PC-9 (cell line): ENCODE measurements at regions not wholly inside any gene's neighbourhood (a gene's known extent, or its start where the extent isn't known, plus 50 kb on each side); places are given as distances from the start of the nearest gene placed in this dataset.

ENCODE experiments used
- BruUV-seq: library from RNA; stranded (reverse); fragments of 400-500 nt; replicated peaks from 2 replicates; lab custom pipeline; 2021; lab: Mats Ljungman, UMichigan
- CTCF ChIA-PET: fragments of 300-600 bp; sonication (Branson Sonifier 250); formaldehyde crosslinking; loops from one replicate; lab custom pipeline; 2022; ENCODE audit warnings: antibody characterized with exemption; lab: Charles Lee
- POLR2A ChIA-PET: fragments of 300-600 bp; sonication (Branson Sonifier 250); formaldehyde crosslinking; loops from one replicate; lab custom pipeline; 2022; ENCODE audit warnings: antibody characterized with exemption; ENCODE audit not compliant: unreplicated experiment; lab: Charles Lee
- DNase-seq, 2 experiments: peaks; one replicate each; pipeline versions ENCODE4 v3.0.0 to v3.0.0-alpha.2; 2015 to 2022; ENCODE audit warnings: mixed read lengths in 1 of 2
- H2AFZ ChIP-seq: fragments of 200-600 bp; sonication (generic); 2 replicates; pipeline ENCODE4 v1.8.1; 2017; ENCODE audit warnings: antibody characterized with exemption
- H3F3A ChIP-seq: fragments of 200-600 bp; sonication (generic); 2 replicates; pipeline ENCODE4 v1.8.1; 2017; ENCODE audit warnings: antibody characterized with exemption, mild to moderate bottlenecking, low read depth; ENCODE audit not compliant: insufficient read depth
- H3K27ac ChIP-seq: fragments of 200-600 bp; sonication (generic); 2 replicates; pipeline ENCODE4 v1.6.1; 2016; ENCODE audit warnings: mixed run types
- H3K27me3 ChIP-seq: fragments of 200-600 bp; sonication (generic); 2 replicates; pipeline ENCODE4 v1.6.1; 2016; ENCODE audit warnings: low read depth, mixed run types; ENCODE audit not compliant: insufficient read depth
- H3K36me3 ChIP-seq: fragments of 200-600 bp; sonication (generic); 2 replicates; pipeline ENCODE4 v1.6.1; 2016; ENCODE audit warnings: low read depth, mixed run types
- H3K4me1 ChIP-seq: fragments of 200-600 bp; sonication (generic); replicated peaks from 2 replicates; pipeline ENCODE4 v1.6.1; 2016; ENCODE audit warnings: mixed run types; ENCODE audit not compliant: insufficient read depth
- H3K4me2 ChIP-seq: fragments of 200-600 bp; sonication (generic); 2 replicates; pipeline ENCODE4 v1.6.1; 2017; ENCODE audit warnings: mixed run types
- H3K4me3 ChIP-seq: fragments of 200-600 bp; sonication (generic); 2 replicates; pipeline ENCODE4 v1.6.1; 2016; ENCODE audit warnings: mixed run types
- H3K79me2 ChIP-seq: fragments of 200-600 bp; sonication (generic); 2 replicates; pipeline ENCODE4 v1.6.1; 2017; ENCODE audit warnings: low read depth, mixed run types
- H3K9me2 ChIP-seq: fragments of 200-600 bp; sonication (generic); 2 replicates; pipeline ENCODE4 v1.8.1; 2017; ENCODE audit warnings: mild to moderate bottlenecking; ENCODE audit not compliant: insufficient read depth
- H3K9me3 ChIP-seq: fragments of 200-600 bp; sonication (generic); 2 replicates; pipeline ENCODE4 v1.8.1; 2016; ENCODE audit warnings: low read depth; ENCODE audit not compliant: insufficient read depth
- H4K20me1 ChIP-seq: fragments of 200-600 bp; sonication (generic); 2 replicates; pipeline ENCODE4 v1.8.1; 2017; ENCODE audit not compliant: insufficient read depth
- CTCF ChIP-seq: fragments of 200-600 bp; sonication (generic); conservative IDR thresholded peaks from 2 replicates; pipeline ENCODE4 v1.6.1; 2017; ENCODE audit warnings: mixed run types, antibody characterized with exemption, mild to moderate bottlenecking, moderate library complexity
- EZH2 ChIP-seq: fragments of 200-600 bp; sonication (generic); IDR thresholded peaks from 2 replicates; pipeline ENCODE4 v1.8.0; 2017; ENCODE audit warnings: antibody characterized with exemption, low read depth
- intact Hi-C: fragments of 100-400 bp; cut with micrococcal nuclease; formaldehyde crosslinking; loops from one replicate; pipeline ENCODE4 v1.10.0; 2022; ENCODE audit not compliant: unreplicated experiment

DNA sequence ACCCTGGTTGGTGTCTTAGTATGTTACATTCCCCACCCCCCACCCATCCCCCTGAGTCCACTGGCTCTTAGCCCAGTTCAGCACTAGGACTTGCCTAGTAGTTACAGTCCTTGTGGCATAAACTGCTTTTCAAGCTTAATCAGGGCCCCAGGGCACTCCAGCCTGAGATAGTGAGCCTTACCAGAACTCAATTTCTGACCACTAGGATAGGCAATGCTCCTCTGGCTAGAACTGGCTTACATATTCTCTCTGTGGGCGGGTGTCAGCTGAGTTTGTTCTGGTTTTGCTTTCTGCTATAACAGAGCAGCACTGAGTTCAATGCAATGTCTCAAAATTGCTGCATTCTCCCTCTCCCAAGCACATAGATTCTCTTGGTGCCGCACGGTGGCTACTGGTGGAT is 391.4 kb upstream of the DIPK2B start:
- no peak overlapping the region for H3K27ac ChIP-seq
- no peak for DNase-seq
- TF ChIP-seq EZH2, result no peak
- TF ChIP-seq CTCF, result no peak
- H3K27me3 ChIP-seq, result no peaks in the 10 kb centered on the region
- H3K79me2 ChIP-seq, result no peaks in the 10 kb centered on the region
- no peaks in the 10 kb centered on the region for H4K20me1 ChIP-seq
- H3K4me2 ChIP-seq, result no peak overlapping the region
- intact Hi-C loops, result no loop called here
- H3K36me3 ChIP-seq, result no peaks in the 10 kb centered on the region
- no peaks in the 10 kb centered on the region for H3K9me3 ChIP-seq
- CTCF ChIA-PET, result no interaction called here
- H3K4me1 ChIP-seq, result no peaks in the 10 kb centered on the region
- H2AFZ ChIP-seq, result no peak overlapping the region
- no peaks in the 10 kb centered on the region for H3K9me2 ChIP-seq
- POLR2A ChIA-PET, result no interaction called here
- no peaks in the 10 kb centered on the region for H3F3A ChIP-seq
- no peak overlapping the region for H3K4me3 ChIP-seq
- BruUV-seq, result no TSS peak

DNA sequence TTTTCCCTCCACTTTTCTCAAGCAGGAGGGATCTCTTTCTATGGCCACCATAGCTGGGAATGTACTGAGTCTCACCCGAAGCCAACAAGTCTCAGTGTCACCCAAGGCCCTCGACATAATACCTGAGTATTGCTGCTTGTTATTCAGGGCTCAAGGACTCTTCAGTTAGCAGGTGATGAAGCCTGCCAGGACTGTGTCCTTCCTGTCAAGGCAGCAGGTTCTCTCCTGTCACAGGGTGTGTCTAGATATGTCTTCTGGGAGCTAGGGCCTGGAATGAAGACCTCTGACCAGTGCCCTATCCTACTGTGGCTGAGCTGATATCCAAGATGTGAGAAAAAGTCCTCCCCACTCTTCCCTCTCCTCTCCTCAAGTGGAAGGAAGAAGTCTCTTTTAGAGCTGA is 391.0 kb upstream of the DIPK2B start:
- H2AFZ ChIP-seq, result no peak overlapping the region
- BruUV-seq, result no TSS peak
- intact Hi-C loops, result no loop called here
- TF ChIP-seq CTCF (no peak), EZH2 (no peak)
- DNase-seq, result no peak
- no peak overlapping the region for H3K4me3 ChIP-seq
- H4K20me1 ChIP-seq, result no peaks in the 10 kb centered on the region
- H3F3A ChIP-seq, result no peaks in the 10 kb centered on the region
- ChIA-PET POLR2A (no interaction called here), CTCF (no interaction called here)
- H3K4me2 ChIP-seq, result no peak overlapping the region
- no peaks in the 10 kb centered on the region for H3K79me2 ChIP-seq
- H3K27ac ChIP-seq, result no peak overlapping the region
- no peaks in the 10 kb centered on the region for H3K9me3 ChIP-seq
- H3K36me3 ChIP-seq, result no peaks in the 10 kb centered on the region
- H3K4me1 ChIP-seq, result no peaks in the 10 kb centered on the region
- H3K27me3 ChIP-seq, result no peaks in the 10 kb centered on the region
- H3K9me2 ChIP-seq, result no peaks in the 10 kb centered on the region

GRCh38 chrX:45584717-45585116 is 384.0 kb upstream of the DIPK2B start:
- BruUV-seq, result no TSS peak
- POLR2A ChIA-PET, result no interaction called here
- Histone ChIP-seq H3K4me3 (no peak overlapping the region), H3K79me2 (no peaks in the 10 kb centered on the region), H4K20me1 (no peaks in the 10 kb centered on the region), H3K9me3 (no peaks in the 10 kb centered on the region), H3K27ac (no peak overlapping the region), H3F3A (no peaks in the 10 kb centered on the region), H2AFZ (no peak overlapping the region), H3K9me2 (no peaks in the 10 kb centered on the region), H3K36me3 (no peaks in the 10 kb centered on the region), H3K4me1 (no peaks in the 10 kb centered on the region), H3K27me3 (no peaks in the 10 kb centered on the region), H3K4me2 (no peak overlapping the region)
- no peak for TF ChIP-seq CTCF
- no peak for DNase-seq
- intact Hi-C loops, result no loop called here
- CTCF ChIA-PET, result no interaction called here
